Vagina (tissue), 2 donors: ENCODE measurements at regions not wholly inside any gene's neighbourhood (a gene's known extent, or its start where the extent isn't known, plus 50 kb on each side); places are given as distances from the start of the nearest gene placed in this dataset.

ENCODE experiments used
- POLR2A ChIP-seq, 2 donors: fragments of 450-650 bp; IDR thresholded peaks; one replicate each; pipeline ENCODE4 v1.6.1; 2017; ENCODE audit warnings: antibody characterized with exemption in 2 of 2, mild to moderate bottlenecking in 2 of 2, moderate library complexity in 2 of 2
- TF ChIP-seq, protein P1 (sequence below), 3 experiments: fragments of 450-650 bp in 2 of 3; fragments of 200-600 bp in 1 of 3; sonication (generic) in 1 of 3; IDR thresholded peaks; one replicate each; pipeline ENCODE4 v1.5.1; 2017 to 2019; ENCODE audit warnings: antibody characterized with exemption in 3 of 3, mild to moderate bottlenecking in 2 of 3, moderate library complexity in 2 of 3

DNA sequence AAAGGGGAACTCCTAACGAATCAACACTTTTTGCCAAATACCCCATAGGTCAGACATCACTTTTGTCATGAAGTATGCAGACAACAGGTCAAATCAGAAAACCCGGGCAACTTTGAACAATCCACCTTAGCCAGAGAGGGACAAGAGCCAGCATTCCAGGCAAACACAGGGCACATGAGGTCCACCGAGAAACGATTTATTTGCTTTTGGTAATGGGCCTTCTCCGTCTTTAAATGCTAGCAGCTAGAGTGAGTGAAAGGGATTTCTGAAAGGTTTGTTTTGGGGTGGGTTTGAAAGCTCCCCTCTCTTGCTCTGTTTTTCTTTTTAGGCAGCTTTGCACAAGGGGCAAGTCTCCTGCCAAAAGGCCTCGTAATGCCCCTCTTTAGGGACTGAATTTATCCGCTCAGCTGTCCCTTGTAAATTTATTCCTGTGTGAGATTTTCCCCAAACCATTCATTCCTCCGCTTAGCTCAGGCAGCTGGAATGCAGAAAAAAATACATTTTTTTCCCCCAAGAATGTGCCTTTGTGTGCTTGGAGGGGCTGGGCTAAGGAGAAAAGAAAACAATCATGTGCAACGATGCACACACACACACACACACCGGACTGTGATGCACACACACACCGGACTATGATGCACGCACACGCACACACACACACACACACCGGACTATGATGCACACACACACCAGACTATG lies 196.9 kb downstream of the SNX19 start:
- TF ChIP-seq, protein P1, sequence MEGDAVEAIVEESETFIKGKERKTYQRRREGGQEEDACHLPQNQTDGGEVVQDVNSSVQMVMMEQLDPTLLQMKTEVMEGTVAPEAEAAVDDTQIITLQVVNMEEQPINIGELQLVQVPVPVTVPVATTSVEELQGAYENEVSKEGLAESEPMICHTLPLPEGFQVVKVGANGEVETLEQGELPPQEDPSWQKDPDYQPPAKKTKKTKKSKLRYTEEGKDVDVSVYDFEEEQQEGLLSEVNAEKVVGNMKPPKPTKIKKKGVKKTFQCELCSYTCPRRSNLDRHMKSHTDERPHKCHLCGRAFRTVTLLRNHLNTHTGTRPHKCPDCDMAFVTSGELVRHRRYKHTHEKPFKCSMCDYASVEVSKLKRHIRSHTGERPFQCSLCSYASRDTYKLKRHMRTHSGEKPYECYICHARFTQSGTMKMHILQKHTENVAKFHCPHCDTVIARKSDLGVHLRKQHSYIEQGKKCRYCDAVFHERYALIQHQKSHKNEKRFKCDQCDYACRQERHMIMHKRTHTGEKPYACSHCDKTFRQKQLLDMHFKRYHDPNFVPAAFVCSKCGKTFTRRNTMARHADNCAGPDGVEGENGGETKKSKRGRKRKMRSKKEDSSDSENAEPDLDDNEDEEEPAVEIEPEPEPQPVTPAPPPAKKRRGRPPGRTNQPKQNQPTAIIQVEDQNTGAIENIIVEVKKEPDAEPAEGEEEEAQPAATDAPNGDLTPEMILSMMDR (IDR thresholded peaks at IDR 0.05) = no peak
- no peak for TF ChIP-seq POLR2A (IDR thresholded peaks at IDR 0.05)
